HepG2 (cell line): ENCODE measurements at regions not wholly inside any gene's neighbourhood (a gene's known extent, or its start where the extent isn't known, plus 50 kb on each side); places are given as distances from the start of the nearest gene placed in this dataset.

Source experiments
- CHD4 ChIP-seq: fragments of 200-600 bp; sonication (generic); IDR thresholded peaks from 2 replicates; pipeline ENCODE4 v1.7.0; 2017; ENCODE audit warnings: mild to moderate bottlenecking, low read length, borderline replicate concordance
- CTCF ChIP-seq: sonication (generic); formaldehyde crosslinking; IDR thresholded peaks from 2 replicates; pipeline ENCODE4 v1.5.0; 2020; ENCODE audit warnings: mild to moderate bottlenecking, missing genetic modification reagents, moderate library complexity
- DPF2 ChIP-seq: sonication (generic); formaldehyde crosslinking; IDR thresholded peaks from 2 replicates; pipeline ENCODE4 v1.4.0; 2020; ENCODE audit warnings: mild to moderate bottlenecking, low read depth, missing genetic modification reagents, borderline replicate concordance
- ESRRA ChIP-seq: sonication (generic); formaldehyde crosslinking; IDR thresholded peaks from 2 replicates; pipeline ENCODE4 v1.5.1; 2020; ENCODE audit warnings: mild to moderate bottlenecking, low read depth, missing genetic modification reagents
- POLR2AphosphoS5 ChIP-seq: IDR thresholded peaks from 2 replicates; pipeline ENCODE4 v1.6.1; 2012; ENCODE audit warnings: low read depth, low read length
- ZNF331 ChIP-seq: sonication (generic); formaldehyde crosslinking; IDR thresholded peaks from 2 replicates; pipeline ENCODE4 v1.4.0; 2020; ENCODE audit warnings: missing genetic modification reagents

- TF ChIP-seq CTCF (no peak), POLR2AphosphoS5 (no peak), ZNF331 (CRISPR knock-in tag) (no peak), DPF2 (CRISPR knock-in tag) (no peak), CHD4 (no peak), ESRRA (CRISPR knock-in tag) (no peak)
These were observed 62.9 kb upstream of the NTM start for GRCh38 chr11:131307506-131307905.
